SKM-1 treated with dmso at 0.1 percent for 144 hours (cell line): ENCODE measurements at regions not wholly inside any gene's neighbourhood (a gene's known extent, or its start where the extent isn't known, plus 50 kb on each side); places are given as distances from the start of the nearest gene placed in this dataset.
"Not testable (repeated sequence)": the region's sequence is repeated elsewhere in the genome, so short reads cannot be mapped to it uniquely, and the experiment has no call there.

Experiments
- DNase-seq: peaks from one replicate; lab custom pipeline; 2025; ENCODE audit not compliant: unreplicated experiment; lab: John Stamatoyannopoulos, UW

DNA sequence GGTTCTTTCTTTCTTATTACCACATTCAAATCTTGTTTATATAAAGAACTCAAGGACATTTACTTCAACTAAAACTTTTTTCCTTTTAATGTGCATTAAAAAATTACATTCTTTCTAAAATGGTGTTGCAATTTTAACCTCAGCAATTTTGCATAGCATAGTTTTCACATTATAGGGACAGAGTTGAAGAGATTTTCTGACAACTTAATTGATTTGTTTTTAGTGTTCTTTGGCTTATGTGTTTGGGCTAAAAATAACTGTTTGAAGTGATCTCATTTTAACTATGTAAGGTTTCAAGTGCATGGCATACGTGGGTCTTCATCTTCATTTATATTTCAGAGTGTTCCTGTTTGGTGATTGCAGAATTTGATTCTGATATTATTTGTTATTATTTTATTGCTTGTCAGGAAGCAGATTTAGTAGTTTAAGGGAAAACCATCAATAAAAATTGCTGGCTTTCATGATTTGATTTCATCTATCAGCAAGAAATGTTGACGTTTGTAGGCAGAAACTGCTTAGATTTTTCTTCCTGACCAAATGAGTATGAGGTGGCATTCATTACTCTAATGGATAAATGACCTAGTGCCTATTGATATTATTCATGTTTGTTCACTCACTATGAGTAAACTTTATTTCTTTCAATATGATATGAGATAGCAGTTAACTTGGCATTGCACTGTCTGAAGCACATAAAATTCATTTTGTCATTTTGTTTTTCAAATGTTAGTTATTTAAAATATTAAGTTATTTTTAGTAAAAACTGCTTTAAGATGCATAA is 398.4 kb downstream of the NUP35 start:
- DNase-seq, result no peak

DNA sequence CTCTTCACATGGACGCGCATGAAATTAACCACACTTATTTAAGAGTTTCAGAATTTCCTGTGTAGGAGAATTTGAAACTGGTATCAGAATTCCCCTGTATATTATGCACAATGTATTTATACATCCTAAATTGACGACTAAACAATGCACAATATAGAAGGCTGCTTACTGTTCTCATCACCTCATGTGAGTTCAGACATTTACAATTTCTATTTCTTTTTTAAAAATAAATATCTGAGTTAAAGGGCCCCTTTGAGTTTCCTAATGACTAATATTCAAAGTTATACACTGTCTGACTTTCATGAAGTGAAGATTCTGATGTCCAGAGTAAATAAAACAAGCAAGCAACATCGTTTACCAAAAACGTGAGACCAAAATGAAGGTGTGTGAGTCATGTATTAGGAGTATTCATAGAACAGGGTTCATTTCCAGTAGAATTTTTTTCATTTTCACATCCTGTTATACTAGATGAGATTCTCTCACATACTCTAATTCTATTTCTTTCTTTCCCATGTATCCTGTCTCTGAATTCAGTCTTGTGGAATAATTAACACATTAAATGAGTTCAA is 406.2 kb downstream of the NUP35 start:
- no peak for DNase-seq

DNA sequence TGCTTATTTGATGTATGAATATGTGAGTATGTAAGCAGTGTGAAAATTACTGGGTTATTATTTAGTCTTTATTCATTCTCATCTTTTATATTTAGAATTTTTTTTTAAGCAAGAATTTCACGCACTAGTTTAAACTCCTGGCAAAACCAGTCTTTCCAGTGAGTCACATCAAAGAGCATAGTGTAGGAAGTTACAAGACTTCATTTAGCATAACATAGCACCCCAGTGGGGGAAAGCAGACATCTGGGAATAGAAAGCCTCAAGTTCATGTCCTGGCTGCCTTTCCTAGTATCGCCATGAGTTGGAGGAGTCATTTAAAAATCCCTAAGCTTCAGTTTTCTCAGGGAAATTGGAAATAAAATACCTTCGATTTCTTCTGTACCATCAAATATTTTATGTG is 408.3 kb downstream of the NUP35 start:
- no peak for DNase-seq

DNA sequence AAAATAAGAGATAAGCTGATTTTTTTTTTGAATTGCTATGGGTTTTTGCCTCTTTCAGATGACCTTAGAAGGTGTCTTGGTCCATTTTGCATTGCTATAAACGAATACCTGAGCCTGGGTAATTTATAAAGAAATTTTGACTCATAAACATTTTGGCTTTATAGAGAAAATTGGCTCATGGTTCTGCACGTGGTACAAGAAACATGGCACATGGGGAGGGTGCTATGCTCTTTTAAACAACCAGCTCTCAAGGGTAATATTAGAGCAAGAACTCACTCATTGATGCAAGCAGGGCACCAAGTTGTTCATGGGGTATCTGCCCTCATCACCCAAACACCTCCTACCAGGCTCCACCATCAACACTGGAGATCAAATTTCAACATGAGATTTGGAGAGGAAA is 408.8 kb downstream of the NUP35 start:
- no peak for DNase-seq

DNA sequence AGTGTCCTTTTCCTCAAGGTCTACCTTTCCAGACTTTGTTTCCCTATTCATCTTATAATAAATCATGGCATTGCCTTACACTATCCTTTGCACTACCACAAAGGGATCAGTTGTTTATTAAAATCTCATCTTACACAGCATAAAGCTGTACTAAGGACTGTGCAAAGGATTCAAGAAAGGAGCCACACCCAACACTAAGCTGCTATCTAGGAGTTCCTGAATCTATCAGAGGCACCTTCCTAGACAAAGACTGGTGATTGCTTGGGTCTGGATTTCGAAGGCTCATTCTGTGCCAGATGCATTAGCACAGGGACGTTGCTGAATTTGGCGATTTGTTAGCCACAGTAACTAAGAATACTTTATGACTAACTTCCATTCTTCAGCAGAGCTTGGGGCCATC is 412.0 kb downstream of the NUP35 start:
- no peak for DNase-seq

DNA sequence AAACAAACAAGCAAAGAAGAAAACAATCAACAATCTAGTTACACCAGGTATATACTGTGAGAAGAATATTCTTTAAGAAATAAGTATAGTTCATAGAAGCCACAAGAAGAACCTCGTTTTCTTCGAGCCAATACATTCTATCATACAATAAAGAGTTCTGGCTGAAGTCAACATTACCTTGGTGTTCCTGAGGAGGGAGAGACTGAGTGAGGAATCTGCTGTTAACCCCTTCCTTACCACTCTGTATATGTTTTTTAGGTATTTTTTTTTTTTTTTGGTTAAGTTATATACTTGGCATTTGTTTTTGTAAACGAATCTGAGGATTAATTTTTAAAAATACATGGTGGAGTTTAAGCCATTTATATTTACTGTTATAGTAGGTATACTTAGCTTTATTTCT is 412.5 kb downstream of the NUP35 start:
- no peak for DNase-seq

DNA sequence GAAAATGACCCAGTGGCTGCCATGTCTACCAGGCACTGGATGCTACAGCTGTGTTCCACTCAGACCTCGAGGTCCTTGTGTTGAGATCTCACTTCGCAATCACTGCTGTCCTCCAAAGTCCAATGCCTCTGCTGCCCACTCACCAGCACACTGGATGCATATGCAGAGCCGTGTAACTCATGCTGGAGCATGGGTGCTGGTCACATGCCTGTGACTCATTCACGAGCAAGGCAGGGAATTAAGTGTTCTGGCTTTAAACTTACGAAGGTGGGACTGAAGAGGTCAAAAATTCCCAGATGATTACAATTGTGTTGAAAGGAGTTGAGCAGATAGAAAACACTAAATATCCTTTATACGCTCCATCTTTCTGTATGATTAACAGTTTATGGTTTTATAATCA is 417.5 kb downstream of the NUP35 start:
- no peak for DNase-seq

DNA sequence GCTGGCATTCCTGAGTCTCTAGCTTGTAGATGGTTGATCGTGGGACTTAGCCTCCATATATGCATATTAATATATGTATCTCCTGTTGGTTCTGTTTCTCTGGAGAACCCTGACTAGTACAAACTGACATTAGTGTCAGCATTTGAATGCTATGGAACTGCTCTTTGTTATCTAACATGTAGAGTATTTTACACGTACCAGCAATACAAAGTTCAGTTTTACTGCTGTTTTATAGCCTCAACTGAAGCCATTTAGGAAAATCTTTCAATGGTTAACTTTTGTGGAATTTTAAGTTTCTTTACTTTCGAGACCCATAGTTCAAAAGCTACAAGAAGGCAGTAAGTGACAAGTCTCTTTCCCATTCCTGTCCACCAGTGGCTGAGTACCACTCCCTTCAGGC is 418.4 kb downstream of the NUP35 start:
- DNase-seq, result no peak

DNA sequence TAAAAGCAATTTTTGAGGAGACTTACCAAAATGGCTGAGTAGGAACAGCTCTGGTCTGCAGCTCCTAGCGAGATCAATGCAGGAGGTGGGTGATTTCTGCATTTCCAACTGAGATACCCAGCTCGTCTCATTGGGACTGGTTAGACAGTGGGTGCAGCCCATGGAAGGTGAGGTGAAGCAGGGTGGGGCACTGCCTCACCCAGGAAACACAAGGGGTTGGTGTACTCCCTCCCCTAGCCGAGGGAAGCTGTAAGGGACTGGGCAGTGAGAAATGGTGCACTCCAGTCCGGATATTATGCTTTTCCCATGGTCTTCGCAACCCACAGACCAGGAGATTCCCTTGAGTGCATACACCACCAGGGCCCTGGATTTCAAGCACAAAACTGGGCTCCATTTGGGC is 419.0 kb downstream of the NUP35 start:
- no peak for DNase-seq

DNA sequence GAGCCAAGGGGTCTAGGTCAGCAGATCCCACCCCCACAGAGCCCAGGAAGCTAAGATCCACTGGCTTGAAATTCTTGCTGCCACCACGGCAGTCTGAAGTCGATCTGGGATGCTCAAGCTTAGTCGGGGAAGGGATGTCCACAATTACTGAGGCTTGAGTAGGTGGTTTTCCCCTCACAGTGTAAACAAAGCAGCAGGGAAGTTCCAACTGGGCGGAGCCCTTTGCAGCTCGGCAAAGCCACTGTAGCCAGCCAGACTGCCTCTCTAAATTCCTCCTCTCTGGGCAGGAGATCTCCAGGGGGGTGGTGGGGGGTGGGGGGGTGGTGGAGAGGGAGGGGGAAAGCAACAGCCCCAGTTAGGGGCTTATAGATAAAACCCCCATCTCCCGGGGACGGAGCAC is 419.5 kb downstream of the NUP35 start:
- no peak for DNase-seq

DNA sequence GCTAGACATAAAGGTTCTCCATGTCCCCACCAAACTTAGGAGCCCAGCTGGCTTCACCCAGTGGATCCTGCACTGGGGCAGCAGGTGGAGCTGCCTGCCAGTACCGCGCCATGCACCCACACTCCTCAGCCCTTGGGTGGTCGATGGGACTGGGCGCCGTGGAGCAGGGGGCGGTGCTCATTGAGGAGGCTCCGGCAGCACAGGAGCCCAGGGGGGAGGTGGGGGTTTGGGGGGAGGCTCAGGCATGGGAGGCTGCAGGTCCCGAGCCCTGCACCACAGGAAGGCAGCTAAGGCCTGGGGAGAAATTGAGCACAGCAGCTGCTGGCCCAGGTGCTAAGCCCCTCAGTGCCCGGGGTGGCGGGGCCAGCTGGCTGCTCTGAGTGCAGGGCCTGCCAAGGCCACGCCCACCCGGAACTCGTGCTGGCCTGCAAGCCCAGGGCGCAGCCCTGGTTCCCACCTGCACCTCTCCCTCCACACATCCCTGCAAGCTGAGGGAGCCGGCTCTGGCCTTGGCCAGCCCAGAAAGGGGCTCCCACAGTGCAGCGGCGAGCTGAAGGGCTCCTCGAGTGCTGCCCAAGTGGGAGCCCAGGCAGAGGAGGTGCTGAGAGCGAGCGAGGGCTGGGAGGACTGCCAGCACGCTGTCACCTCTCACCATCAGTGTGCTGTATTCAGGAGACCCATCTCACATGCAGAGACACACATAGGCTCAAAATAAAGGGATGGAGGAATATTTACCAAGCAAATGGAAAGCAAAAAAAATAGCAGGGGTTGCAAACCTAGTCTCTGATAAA is 422.5 kb downstream of the NUP35 start:
- DNase-seq, result not testable (repeated sequence)

DNA sequence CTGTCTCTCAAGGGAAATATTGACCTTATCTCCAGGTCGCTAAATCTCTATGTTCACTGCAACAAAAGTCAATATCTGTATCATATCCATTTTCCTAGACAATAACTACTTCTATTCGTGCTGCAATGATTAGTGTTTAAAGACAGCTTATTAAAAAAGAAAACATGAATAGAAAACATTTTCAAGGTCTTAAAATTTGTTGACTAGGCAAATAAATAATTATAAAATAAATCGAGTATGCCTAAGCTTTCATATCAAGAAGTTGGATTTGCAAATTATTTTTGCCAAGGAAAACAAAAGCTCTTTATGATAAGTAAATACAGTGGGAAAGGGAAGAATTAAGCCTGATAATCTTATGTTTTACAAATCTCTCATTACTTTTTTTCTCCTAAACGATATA is 428.5 kb downstream of the NUP35 start:
- DNase-seq, result no peak

DNA sequence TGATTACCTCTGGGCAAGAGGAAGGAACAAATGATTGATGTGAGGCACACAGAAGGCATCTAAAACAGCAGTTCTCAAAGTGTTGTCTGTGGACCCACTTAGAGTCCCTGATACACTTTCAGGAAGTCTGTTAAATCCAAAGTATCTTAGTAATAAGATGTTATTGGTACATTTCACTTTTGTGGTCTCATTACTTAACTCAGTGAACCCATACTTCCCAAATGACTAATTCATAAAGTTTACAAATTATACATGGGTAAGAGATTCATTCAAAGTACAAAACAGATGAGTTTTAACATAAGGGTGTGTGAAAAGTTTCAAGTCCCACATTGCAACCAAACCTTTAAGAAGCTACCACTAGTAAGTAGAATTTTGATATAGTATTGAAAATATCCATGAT is 440.5 kb downstream of the NUP35 start:
- no peak for DNase-seq

DNA sequence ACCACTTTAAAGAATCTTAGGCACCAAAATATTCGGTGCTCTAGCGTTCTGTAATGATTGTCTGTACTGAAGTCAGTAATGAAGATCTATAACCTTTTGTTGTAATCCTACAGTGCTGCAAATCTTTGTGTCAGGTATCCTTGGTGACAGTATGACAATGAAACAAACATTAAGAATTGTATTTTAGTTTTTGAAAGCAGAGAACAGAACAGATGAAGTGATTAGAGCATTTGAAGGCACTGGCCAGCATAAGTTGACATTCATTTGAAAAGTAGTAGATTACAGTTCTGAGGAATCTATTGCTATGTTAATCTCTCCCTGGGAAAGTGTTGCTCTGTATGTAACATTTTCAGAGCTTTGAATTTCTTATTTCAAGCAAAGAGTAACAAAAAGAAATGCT is 451.2 kb downstream of the NUP35 start:
- no peak for DNase-seq

DNA sequence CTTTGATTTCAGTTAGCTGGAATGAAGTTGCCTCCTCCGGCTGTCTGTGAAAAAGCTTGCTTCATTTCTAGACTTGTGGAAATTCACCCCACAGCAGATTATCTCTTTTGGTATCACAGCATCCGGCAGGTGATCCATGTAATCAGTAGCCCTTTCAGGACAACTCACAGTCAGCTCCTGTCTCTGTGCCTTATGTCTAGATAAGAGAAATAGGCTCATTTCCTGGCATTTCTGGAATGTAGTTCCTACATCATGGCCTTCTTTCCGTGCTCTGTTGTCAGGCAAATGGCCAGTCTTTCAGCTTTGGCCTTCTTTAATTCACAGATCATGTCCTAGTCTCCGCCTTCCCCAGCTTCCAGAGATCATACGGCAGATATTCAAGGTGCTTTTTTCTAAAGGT is 455.4 kb downstream of the NUP35 start:
- no peak for DNase-seq

DNA sequence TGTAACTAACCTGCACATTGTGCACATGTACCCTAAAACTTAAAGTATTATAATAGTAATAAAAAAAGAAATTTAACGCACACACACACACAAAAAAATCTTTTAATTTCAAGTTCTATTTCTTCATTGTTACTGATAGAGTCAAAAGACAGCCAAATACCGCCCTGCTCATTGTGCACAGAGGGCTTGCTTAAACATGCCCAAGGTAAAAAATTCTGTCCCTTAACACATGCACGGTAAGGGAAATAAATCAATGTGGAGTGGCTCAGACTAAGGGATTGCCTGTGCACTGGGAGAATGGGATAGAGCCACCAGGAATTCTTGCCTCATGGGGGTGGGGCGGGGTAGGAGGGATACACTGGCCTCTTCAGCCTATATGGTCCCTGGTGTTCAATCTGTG is 468.0 kb downstream of the NUP35 start:
- no peak for DNase-seq

DNA sequence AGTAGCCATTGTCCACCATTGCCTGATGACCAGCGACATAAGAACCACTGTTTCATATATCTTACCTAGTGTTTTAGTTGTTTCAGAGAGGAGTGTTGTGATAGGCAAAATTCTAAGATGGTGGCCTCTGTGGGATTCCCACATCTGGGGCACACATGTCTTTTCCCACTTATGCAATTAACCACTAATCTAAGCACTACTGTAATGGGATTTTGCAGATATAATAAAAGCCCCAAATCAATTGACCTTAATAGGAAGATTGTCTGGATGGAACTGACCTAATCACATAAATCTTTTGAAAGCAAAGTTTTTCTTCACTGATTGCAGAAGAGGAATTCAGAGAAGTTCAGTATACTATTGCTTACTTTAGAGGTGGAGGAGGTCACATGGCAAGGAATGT is 469.9 kb downstream of the NUP35 start:
- no peak for DNase-seq

DNA sequence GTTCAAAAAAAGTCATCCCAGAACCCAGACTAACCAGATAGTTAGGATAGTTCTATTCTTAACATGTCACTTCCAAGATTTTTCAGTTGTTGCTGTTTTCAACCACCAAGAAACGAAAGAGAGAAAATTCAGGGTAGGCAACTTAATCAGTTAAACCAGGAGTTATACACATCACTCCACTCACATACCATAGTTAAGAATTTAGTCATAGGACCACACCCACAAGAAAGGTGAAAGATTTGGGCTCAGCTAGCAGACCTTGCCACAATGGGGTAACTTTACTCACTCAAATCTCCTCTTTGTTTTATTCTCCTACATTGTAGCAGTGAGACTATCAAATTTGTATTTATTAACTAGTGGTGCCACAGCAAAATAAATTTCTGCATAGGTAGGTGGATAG is 473.6 kb downstream of the NUP35 start:
- no peak for DNase-seq

DNA sequence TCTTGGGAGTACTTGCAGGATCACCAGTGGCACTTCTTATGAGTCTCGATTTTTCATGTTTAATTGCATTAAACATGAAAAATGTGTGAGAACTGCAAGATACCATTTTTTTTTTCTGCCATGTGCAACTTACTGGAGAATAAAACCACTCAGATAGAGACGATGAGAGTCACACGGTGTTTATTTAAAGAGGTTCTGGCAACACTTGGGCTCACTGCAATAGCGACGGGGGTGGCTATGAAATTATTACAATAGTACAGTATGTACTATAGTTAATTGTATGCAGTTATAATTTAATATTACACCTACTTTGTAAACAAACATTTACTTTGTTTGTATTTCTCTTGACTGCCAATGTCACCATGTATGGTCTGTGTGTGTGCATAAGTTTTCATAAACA is 479.8 kb downstream of the NUP35 start:
- DNase-seq, result no peak

DNA sequence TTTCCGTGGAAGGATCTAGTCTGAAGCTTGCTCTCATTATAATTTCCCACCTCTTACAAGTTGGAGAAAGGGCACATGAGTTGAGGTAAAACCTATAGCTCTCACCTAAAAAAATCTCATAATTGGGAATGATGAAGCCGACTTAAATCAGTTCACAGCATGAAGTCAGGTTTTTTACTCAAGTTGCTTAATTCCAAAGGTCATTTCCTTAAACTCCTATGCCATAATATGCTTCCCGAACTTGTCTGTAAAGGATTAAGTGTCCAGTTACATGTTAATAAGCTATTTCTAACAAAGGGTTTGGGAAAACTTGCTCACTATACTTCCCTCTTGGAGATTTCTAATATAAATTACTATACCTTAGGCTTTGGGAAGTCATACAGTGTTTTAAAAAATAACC is 481.2 kb downstream of the NUP35 start:
- no peak for DNase-seq

DNA sequence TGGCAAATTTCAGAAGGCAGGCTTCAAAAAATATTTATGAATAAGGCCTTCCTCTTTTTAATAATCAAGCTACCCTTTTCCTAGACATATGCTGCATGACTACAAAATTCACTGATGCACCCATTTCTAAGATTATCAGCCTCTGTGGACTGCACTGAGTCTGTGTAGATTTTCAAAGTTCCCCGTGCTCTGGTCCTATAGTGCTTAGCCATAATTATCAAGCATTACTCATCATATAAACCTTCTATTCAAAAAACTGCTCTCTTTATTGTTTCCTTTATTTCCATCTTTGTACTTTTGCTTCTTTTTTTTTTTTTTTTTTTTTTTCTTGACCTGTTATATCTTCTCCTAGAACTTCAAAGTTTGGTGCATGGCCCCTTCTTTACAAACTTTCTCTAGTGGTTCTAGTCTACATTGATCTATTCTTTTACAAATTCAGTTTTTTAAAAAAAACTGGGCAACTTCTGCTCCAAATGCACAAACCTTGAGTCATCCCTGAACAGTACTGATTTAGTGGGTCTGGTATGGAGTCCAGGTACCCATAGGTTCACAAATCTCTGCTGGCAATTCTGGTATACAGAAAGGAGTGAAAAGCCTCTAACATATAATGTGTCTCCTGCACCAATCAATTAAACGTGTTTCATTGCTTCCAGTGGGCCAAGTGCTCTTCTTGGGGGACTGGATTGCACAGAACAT is 481.9 kb downstream of the NUP35 start:
- no peak for DNase-seq

DNA sequence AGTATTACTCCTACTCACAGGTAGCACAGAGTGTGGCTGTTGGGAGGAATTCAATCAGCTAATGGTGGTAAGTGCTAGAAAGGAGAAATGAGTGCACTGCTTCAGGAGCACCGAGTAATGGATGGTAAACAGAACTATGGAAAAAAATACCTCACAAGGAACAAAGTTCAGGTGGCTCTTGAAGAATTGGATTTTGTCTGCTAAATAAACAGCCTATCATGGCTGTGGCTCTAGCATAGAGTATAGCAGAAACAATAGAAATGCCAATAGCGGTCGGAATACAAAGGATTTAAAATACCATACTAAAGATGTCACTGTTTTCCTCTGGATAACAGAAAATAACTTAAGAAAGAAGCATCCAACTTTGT is 482.5 kb downstream of the NUP35 start:
- DNase-seq, result no peak
